ENCODE measurements at regions not wholly inside any gene's neighbourhood (a gene's known extent, or its start where the extent isn't known, plus 50 kb on each side); places are given as distances from the start of the nearest gene placed in this dataset.
"Not testable (repeated sequence)": the region's sequence is repeated elsewhere in the genome, so short reads cannot be mapped to it uniquely, and the experiment has no call there.

DNA sequence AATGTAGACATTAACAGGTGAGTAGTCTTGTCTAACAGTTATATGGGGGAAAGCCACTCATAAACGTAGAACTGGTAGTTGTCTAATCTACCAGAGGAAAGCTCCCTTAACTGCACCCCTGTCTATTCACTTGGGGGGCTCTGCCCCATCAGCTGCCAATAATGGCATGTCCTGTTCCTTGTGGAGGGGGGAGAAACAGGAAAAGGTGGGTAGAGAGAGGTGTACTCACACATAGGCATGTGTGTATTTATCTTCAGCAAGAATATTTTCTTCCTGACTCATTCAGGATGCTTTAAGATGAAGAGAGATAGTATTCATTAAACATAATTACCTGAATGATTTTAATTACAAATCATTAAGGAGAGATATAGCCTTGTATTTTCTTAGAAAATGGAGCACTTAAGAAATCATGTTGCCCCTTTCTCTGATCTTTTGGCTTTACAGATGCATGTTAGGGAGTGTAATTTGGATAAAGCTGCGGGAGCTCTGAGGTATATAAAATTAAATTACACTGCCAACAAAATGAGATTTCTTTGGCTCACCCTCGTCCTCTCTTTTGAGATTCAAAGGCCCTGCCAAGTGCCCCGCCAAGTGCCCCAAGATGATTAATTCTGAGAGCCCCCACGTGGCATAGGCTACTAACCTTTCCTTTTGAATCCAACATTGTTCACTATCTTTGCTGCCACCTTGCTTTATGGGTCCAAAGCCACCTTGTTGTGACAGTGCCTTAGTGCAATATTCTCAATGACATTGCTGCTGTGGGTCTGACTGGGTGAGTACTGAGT is 286.3 kb upstream of the LYPLAL1 start:
- DNase-seq, result no peak

DNA sequence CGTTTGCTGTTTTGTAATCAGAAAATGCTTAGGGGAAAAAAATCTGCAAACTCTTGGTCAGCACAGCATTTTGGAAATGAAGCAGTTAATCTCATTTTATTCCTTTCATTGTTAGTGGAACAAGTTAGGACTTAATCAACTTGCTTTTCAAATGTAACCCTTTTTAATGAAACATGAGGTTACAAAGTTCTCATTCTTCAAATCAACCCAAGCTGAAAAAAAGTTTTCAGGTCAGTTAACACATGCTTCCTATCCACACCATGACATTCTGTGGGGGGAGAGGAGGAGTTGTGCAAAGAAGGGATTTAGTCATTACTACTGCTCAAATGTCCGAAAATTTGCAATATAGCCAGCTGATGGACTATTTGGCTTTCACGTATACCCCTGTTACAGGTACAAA is 283.2 kb upstream of the LYPLAL1 start:
- DNase-seq, result no peak

DNA sequence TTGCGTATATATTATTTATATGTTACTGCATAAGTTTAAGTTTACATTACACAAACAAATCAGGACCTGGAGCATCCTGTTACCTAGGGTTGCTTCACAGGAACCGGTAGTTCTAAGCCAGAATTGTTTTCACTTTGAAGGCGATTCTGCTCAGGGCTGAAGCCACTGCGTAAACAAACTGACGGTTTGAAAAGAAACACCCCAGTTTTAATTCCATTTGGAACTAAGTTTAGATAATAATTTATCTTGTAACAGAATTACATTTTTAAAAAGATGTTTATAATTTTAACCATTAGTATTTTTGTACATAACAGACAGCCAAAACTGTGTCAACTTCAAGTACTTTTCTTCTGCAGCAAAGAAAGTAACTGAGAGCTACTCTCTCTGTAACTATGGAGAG is 282.1 kb upstream of the LYPLAL1 start:
- DNase-seq, result no peak

GRCh38 chr1:218895064-218895587 is 278.6 kb upstream of the LYPLAL1 start:
- DNase-seq, result no peak

DNA sequence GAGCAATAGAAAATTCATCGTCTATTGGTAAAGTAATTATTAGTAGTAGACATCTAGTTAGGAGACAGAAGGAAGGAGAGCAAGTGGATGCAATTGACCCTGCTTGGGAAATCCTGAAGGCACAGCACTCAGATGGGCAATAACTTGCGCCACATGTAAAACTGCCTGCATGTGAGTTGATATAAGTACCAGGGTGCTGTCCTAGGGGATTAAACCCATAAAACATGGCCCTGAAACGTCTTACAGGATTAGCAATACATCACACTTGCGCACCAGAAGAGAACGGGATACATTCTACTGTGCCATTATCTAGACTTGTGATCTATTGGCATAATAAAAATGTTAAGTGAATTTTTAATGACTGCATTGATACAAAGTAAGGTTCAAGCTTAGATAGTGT is 277.5 kb upstream of the LYPLAL1 start:
- DNase-seq, result no peak

DNA sequence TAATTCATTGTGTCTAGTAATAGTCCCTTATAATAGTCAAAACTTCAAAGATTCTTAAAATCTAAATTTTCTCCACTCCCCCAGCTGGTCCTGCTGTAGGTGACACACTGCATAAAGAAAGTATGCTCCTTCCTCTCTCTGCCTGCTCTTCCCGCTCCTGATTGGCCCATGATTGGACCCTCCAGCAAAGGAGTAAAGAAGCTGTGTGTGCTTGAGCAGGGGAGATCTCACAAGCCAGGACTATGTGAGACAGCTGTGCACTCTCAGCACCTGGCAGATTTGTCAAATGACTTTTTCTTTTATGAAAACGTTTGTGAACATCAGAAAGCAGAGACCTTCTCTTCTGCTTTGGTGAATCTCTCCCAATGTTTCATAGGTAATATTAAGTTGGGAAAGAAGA is 274.8 kb upstream of the LYPLAL1 start:
- no peak for DNase-seq

- no peak for DNase-seq
Measured at GRCh38 chr1:218900615-218901014, 273.1 kb upstream of the LYPLAL1 start.

- no peak for DNase-seq
Measured at GRCh38 chr1:218904416-218904815, 269.3 kb upstream of the LYPLAL1 start.

- no peak for DNase-seq
Measured at GRCh38 chr1:218916720-218917119, 257.0 kb upstream of the LYPLAL1 start.

- DNase-seq, result no peak
Measured at GRCh38 chr1:218917656-218918055, 256.0 kb upstream of the LYPLAL1 start.

DNA sequence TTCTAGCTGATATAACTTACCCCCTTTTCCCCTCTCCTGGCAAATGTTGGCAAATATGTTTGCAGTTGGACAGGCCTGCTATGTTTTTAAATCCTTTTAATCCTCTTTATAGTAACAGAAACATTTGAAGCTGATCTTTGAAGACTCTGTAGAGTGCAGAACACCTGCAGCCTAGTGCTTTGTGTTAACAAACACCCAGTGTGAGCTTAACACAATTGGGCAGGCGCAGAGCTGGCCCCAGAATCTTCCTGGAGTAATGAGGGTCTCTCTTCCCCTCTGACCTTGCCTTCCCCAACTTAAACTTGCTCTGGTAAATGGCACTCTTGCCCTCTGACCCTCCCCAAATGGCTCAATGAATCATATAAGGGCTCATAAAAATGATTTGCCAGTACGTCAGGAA is 247.9 kb upstream of the LYPLAL1 start:
- DNase-seq, result no peak

GRCh38 chr1:218926631-218927030 is 247.0 kb upstream of the LYPLAL1 start:
- DNase-seq, result no peak

GRCh38 chr1:218930000-218930399 is 243.7 kb upstream of the LYPLAL1 start:
- DNase-seq, result no peak

DNA sequence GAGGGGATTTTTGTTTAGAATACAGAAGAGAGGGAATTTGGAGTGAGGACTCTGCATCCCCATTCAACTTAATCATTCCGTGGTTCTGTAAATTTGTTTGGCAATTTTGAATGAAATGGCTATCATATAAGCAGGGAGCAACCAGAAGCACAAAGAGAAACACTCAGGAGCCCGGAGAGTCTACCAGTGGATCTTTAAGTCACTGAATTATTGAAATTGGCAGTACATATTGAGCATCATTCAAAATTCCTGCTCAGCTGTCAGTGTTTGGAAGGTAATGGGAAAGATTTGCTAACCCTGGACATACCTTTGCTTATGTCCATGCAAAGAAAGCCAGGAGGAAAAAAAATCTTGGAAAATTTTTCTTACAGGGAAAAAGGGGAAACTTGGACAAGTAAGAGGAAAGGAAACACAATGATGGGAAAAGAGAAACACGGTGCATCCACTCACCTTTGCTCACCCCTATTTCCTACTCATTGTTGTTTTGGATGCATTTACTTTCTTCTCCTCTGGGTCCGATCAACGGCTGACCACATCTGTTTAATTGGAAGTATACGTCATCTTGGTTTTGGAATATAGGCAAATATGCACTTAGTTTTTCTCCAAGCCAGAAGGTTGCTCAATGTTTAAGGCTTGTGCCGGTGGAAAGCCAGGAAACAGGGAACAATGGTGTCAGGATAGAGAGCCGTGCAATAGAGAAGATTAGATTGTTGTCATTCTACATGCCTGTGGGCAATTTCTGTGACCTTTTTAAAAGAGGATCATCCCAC is 243.0 kb upstream of the LYPLAL1 start:
- DNase-seq, result no peak

DNA sequence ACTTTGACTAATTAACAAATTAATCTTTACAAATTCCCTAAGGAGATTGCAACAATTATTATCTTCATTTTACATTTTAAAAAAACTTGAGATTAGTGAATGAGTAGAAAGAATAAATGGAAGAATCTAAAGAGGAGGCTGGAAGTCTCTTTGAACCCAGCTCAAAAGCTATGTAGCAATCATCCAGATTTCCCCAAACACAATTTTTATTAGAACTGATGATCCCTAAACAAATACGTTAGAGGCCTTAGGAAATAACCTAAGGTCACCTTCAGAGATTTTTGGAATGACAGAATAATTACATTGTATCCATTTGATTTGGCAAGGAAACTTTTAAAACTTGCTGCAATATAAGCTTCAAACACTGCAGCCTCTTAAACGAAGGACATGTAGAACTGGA is 242.4 kb upstream of the LYPLAL1 start:
- DNase-seq, result no peak

DNA sequence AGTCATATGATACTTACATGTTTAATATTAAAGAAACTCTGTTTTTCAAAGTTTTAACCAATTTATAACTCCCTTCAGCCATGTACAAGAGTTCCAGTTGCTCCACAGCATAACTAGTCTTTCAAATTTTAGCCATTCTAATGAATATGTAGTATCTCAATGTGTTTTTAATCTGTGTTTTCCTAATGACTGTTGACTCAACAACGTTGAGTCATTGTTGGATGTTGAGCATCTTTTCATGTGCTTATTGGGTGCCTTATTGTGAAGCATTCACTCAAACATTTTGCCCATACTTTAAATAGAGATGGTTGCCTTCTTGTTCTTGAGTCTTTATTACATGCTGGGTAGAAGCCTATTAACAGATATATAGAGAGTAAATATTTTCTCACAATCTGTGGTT is 240.2 kb upstream of the LYPLAL1 start:
- no peak for DNase-seq

DNA sequence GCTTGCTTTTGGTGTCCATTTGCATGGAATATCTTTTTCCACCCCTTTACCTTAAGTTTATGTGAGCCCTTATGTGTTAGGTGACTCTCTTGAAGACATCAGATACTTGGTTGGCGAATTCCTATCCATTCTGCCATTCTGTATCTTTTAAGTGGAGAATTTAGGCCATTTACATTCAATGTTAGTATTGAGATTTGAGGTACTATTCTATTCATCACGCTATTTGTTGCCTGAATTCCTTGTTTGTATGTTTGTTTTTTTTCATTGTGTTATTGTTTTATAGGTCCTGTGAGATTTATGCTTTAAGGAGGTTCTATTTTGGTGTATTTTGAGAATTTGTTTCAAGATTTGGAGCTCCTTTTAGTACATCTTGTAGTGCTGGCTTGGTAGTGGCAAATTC is 238.3 kb upstream of the LYPLAL1 start:
- not testable (repeated sequence) for DNase-seq

- DNase-seq, result no peak
Measured at GRCh38 chr1:218938259-218938658, 235.4 kb upstream of the LYPLAL1 start.

DNA sequence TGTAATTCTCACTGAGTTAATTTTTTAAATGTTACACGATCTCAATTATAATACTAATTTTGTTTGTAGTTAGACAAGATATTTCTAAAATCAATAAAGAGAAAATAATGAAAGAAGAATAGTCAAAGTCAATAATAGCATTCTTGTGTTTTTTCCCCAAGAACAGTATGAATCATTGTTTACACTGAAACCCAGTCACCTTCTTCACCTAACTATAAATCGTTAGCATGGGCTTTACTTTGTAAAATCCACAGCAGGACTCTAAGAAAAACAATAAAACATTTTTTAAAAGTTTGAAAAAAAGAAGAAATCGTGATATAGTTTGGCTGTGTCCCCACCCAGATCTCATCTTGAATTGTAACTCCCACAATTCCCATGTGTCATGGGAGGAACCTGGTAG is 234.6 kb upstream of the LYPLAL1 start:
- DNase-seq, result no peak

DNA sequence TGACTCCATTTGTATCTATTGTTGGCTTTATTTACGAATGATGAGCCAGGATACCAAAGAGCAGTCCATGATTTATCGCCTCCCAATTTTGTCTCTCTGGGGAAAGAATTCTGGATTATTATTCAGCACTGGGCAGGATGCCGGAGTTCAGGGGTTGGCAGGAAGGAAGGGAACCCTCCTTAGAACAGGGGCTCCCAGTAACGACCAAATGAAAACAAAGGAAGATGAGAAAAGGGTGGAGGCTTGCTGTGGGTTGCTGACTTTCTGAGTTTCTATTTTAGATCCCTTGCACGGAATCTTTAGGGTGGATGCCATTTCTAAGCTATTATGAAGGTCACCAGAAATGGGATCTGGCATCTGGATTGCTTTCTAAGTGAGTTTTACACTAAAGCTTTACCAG is 231.2 kb upstream of the LYPLAL1 start:
- DNase-seq, result no peak

GRCh38 chr1:218943371-218943770 is 230.3 kb upstream of the LYPLAL1 start:
- no peak for DNase-seq

- no peak for DNase-seq
Measured at GRCh38 chr1:218945050-218945449, 228.6 kb upstream of the LYPLAL1 start.

GRCh38 chr1:218946147-218946546 is 227.5 kb upstream of the LYPLAL1 start:
- DNase-seq, result no peak

DNA sequence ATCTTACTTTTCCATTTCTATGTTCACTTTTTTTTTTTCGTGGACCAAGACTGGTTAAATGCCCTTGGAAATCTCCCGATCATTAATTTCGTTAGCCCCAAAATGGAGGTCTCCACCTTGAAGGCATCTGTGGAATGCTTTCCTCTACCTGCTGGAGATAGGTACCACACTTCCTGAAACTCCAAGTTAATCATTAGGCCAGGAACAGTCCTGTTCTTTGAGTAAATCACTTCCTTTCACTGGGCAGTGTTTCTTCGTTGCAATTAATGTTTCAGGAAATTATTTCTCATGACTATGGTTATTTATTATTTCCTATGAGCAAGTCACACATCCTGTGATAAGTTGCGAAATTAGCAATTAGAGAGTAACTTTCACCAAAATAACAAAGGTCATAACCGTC is 225.2 kb upstream of the LYPLAL1 start:
- no peak for DNase-seq
